ENCODE measurements at regions not wholly inside any gene's neighbourhood (a gene's known extent, or its start where the extent isn't known, plus 50 kb on each side); places are given as distances from the start of the nearest gene placed in this dataset.
A peak's percentile ranks its signal among the peaks of the same experiment; 100 is the strongest.

GRCh38 chr13:30832845-30833332, 73.2 kb upstream of the MEDAG start (continued):
- TF ChIP-seq REST (IDR thresholded peaks at IDR 0.05; ENCODE audit: low read depth, low read length) (no peak), RCOR1 (IDR thresholded peaks at IDR 0.05; ENCODE audit: low read length) (no peak), USF2 (IDR thresholded peaks at IDR 0.05; ENCODE audit: borderline replicate concordance, low read depth, low read length) (no peak), MAX (IDR thresholded peaks at IDR 0.05; ENCODE audit: low read depth) (0 out of 2 replicates have a peak, but pooled peaks have one; percentile 12), MXI1 (IDR thresholded peaks at IDR 0.05; ENCODE audit: low read depth, low read length) (0 out of 2 replicates have a peak, but pooled peaks have one; percentile 32), FOXM1 (IDR thresholded peaks at IDR 0.05; ENCODE audit: low read depth) (no peak), FOXJ3 (CRISPR knock-in tag; IDR thresholded peaks at IDR 0.05) (0 out of 2 replicates have a peak, but pooled peaks have one; percentile 50), NRF1 (IDR thresholded peaks at IDR 0.05; ENCODE audit: low read depth, low read length) (no peak), SMC3 (IDR thresholded peaks at IDR 0.05; ENCODE audit: low read depth, low read length) (no peak)

- Histone ChIP-seq H3K9me2 (no peaks in the 10 kb centered on the region), H2AFZ (ENCODE audit: low read depth) (no peak overlapping the region), H3K79me2 (ENCODE audit: insufficient read depth) (no peaks in the 10 kb centered on the region), H3F3A (replicated peaks; ENCODE audit: insufficient read depth) (no peaks in the 10 kb centered on the region), H3K4me2 (no peak overlapping the region), H3K4me3 (ENCODE audit: low read depth in 2 of 2, low read length in 1 of 2) (no peak overlapping the region), H3K27me3 (ENCODE audit: insufficient read depth) (no peaks in the 10 kb centered on the region), H3K9me3 (no peaks in the 10 kb centered on the region), H3K4me1 (ENCODE audit: control insufficient read depth in 1 of 2, insufficient read depth in 2 of 2, low read depth in 1 of 2, low read length in 1 of 2) (peaks cover 9 to 17% of the 10 kb centered on the region in 2 experiments; a peak in 2 of 4 replicates), H3K36me3 (replicated peaks in 1 of 2; ENCODE audit: control insufficient read depth in 1 of 2, insufficient read depth in 2 of 2, low read length in 1 of 2) (no peaks in the 10 kb centered on the region), H3K9ac (no peak overlapping the region), H4K20me1 (ENCODE audit: insufficient read depth) (no peaks in the 10 kb centered on the region), H3K27ac (ENCODE audit: low read depth in 2 of 2, low read length in 1 of 2) (no peak overlapping the region)
- TF ChIP-seq PBX3 (IDR thresholded peaks at IDR 0.05) (no peak), USF1 (IDR thresholded peaks at IDR 0.05; ENCODE audit: borderline replicate concordance, low read depth) (no peak), EP300 (IDR thresholded peaks at IDR 0.05; ENCODE audit: borderline replicate concordance in 1 of 2, low read depth in 1 of 2, low read length in 1 of 2) (no peak)
- POLR2A ChIA-PET: no interaction called here
- WGBS (ENCODE audit: low lambda C conversion rate): 54% methylated on average over 7 of the region's 9 CpGs
- DNase-seq: no peak
- CTCF ChIA-PET: no interaction called here
Measured at GRCh38 chr13:30835442-30835841, 70.6 kb upstream of the MEDAG start.
